ENCODE measurements at regions not wholly inside any gene's neighbourhood (a gene's known extent, or its start where the extent isn't known, plus 50 kb on each side); places are given as distances from the start of the nearest gene placed in this dataset.
"Not testable (repeated sequence)": the region's sequence is repeated elsewhere in the genome, so short reads cannot be mapped to it uniquely, and the experiment has no call there.

DNA sequence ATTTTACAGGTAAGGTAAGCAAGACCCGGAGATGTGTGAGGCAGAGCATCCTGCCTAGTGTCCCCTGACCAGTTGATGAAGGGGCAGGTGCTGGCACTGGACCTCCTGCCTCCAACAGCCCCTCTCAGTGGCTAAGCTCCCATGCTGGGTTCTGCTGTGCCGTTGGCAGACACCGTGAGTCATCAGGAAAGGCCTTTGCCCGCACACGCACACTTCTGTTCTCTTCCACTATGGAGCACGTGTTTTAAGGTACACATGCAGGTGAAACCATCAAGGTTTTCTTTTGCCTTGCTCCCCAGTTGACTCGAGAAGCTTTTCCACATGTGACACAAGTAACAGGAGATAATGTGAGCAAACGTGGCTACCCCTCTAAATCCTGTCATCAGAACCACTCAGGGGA, 207.9 kb downstream of the RRAGC start:
- no peak overlapping the region for H3K4me3 ChIP-seq (ENCODE audit: low read length)
- TF ChIP-seq ZNF274 (IDR thresholded peaks at IDR 0.05; ENCODE audit: low read depth, low read length): no peak

DNA sequence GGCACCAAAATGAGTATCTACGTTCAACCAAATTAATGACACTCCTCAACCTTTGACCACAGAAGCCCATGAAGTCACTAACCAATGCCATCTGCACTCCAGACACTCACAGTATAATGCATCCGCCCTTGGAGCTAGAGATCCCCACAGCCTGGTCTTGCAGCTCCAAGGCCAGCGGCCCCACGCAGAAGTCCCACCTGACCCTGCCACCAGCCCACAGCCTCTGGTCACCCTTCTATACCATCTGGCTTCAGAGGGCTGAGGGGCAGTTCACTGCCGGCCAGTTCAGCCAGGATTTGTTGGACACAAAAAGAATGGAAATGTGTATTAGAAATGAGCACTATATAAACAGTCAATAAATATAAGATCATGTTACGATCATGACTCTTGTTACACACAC, 211.2 kb downstream of the RRAGC start:
- TF ChIP-seq ZNF274 (IDR thresholded peaks at IDR 0.05; ENCODE audit: low read depth, low read length): no peak
- H3K4me3 ChIP-seq (ENCODE audit: low read length): no peak overlapping the region

DNA sequence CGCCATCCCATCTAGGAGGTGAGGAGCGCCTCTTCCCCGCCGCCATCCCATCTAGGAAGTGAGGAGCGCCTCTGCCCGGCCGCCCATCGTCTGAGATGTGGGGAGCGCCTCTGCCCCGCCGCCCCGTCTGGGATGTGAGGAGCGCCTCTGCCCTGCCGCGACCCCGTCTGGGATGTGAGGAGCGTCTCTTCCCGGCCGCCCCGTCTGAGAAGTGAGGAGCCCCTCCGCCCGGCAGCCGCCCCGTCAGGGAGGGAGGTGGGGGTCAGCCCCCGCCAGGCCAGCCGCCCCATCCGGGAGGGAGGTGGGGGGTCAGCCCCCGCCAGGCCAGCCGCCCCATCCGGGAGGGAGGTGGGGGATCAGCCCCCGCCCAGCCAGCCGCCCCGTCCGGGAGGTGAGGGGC, 212.2 kb downstream of the RRAGC start:
- H3K4me3 ChIP-seq (ENCODE audit: low read length): not testable (repeated sequence)

DNA sequence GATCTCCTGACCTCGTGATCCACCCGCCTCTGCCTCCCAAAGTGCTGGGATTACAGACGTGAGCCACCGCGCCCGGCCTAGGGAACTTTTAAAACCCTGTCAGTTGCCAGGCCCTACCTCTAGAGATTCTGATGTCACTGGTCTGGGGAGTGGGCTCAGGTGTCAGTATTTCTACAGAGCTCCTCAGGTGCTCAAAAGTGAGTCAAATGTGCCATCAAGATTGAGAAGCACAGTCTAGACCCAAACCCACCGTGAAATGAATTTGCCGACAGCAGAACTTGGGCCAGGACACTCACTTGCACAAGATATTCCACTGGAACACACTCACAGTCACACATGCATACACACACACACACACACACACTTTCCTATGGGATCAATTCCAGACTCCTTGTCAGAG, 215.5 kb downstream of the RRAGC start:
- TF ChIP-seq ZNF274 (IDR thresholded peaks at IDR 0.05; ENCODE audit: low read depth, low read length): no peak

DNA sequence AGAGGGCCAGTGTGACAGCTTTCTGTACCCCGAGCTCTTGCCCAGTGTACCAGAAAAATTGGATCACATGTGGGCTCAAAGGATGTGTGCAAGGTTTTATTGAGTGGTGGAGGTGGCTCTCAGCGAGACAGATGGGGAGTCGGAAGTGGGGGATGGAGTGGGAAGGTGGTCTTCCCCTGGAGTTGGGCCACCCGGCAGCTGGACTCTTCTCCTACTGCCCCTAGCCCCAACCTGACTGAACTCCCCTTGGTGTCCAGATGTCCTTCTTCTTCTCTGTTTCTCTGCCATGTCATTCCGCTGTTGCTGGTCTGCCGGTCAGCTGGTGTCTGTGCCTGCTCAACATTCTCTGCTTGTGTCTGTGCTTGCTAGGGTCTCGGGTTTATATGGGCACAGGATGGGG, 217.9 kb downstream of the RRAGC start:
- no peak for TF ChIP-seq ZNF274 (IDR thresholded peaks at IDR 0.05; ENCODE audit: low read depth, low read length)
- no peak overlapping the region for H3K4me3 ChIP-seq (ENCODE audit: low read length)

More for the DNA sequence above, 215.5 kb downstream of the RRAGC start:
- H3K4me3 ChIP-seq (ENCODE audit: low read length): no peak overlapping the region

DNA sequence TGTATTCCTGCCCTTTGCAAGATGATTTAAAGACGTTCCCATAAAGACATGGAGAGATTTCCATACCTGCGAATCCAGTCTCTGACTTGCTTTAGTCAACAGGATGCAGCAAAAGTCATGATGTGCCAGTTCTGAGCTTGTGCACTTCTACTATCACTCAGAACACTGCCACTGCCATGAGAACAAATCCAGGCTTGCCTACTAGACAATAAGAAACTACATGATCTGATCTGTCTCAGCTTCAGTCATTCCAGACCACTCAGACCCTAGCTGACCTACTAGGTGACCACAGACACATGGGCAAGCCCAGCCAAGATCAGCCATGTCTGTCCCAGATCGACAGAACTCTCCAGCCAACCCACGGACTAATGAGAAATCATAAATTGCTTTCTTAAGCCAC, 219.2 kb downstream of the RRAGC start:
- TF ChIP-seq ZNF274 (IDR thresholded peaks at IDR 0.05; ENCODE audit: low read depth, low read length): no peak
- no peak overlapping the region for H3K4me3 ChIP-seq (ENCODE audit: low read length)

DNA sequence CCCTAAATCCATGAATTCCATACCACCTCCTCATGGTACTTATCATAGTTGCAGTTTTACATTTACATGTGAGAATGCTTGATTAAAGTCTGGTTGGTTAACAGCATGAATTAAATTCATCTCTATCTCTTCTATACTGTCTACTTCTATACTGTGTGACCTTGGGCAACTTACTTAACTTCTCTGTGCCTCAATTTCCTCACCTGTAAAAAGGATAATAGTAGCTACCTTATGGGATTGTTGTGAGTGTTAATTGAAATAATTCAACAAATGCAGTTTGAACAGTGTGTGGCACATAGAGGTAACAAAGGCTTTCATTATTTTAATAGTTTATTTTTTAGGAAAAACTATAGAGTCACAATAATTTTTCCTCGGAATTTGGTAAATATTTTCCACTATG, 231.3 kb downstream of the RRAGC start:
- no peak overlapping the region for H3K4me3 ChIP-seq (ENCODE audit: low read length)
- TF ChIP-seq ZNF274 (IDR thresholded peaks at IDR 0.05; ENCODE audit: low read depth, low read length): no peak

DNA sequence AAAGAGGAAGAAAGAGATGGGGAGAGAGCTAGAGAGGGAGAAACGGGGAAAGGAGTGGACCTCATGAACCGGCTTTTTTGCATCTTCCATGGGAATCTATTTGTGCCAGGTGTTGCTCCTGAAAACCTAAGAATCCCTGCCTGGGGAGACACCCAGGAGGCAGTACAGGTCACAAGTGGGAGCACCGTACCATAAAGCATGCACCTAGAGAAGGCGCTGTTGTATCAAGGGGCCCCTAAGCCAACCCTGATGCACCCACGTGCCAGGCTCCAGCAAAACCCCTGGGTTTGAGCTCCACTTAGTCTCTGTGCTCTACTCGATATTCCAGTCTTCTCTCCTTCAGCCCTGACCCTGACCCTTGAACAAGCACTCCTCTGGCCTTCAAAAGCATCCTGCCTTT, 233.6 kb downstream of the RRAGC start:
- TF ChIP-seq ZNF274 (IDR thresholded peaks at IDR 0.05; ENCODE audit: low read depth, low read length): no peak
- no peak overlapping the region for H3K4me3 ChIP-seq (ENCODE audit: low read length)

DNA sequence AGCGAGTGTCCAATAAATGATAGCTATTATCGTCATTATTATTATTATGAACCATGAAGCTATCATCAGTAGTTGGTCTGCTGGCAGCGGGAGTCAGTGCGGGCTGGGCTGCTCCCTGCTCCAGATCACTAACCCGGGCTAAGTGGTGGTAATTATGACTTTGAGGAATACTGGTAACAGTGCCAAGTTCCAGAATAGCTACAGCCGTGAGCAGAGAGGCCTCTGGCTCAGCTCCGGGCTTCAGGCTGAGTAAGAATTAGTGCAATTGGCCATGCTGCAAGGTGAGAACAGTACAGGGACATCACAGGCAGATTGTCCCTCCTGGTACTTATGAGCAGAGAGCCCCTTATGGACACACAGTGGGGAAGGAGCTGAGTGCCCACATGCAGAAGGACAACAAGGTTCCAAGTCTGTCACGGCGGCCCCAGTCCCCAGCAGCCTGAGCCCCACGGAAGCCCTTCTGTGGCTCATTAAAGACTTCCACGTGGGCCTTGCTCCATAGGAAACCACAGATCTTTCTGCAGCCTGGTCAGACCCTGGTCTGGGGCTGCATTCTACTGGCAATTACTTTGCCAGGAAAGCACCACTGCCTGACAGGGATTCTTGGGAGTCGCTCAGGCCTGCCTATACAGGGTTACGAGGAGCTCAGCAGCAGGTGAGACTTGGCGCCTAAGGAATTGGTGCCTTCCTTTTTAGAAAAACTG, 235.1 kb downstream of the RRAGC start:
- no peak for TF ChIP-seq ZNF274 (IDR thresholded peaks at IDR 0.05; ENCODE audit: low read depth, low read length)
- H3K4me3 ChIP-seq (ENCODE audit: low read length): no peak overlapping the region

DNA sequence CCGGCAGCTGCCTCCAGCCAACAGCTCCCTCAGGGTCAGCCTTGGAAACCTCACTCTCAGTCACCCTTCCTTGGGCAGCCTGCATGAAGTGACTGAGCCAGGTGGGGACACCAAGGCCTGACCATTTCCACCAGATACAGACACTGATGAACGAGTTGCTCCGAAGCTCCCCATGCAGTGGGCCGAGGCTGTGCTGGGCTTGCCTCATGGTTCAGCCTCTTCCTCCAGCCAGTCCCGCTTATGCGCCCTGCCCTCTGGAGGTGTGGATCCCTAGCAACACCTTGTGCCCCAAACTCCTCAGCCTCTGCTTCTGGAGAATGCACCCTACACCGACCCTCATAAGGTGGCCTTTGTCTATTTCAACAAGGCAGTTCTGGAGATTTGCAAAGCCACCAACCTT, 236.0 kb downstream of the RRAGC start:
- no peak for TF ChIP-seq ZNF274 (IDR thresholded peaks at IDR 0.05; ENCODE audit: low read depth, low read length)
- H3K4me3 ChIP-seq (ENCODE audit: low read length): no peak overlapping the region

DNA sequence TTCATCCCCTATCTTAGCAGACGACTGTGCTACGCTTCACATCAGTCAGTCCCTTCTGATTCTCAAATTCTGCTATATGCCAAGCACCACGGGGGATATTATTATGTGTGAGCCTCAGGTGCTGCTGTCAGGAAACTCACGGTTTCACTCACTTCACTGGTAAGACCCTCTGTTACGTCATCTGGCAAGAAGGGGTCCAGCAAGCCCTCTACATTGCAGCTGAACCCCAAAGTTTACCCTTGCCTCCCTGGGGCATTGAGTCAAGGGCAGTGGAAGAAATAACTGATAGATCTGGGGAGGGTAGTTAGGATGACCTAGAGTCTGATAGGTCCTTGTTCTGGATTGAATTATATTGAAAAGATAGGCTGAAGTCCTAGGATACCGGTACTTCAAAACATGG, 237.4 kb downstream of the RRAGC start:
- no peak for TF ChIP-seq ZNF274 (IDR thresholded peaks at IDR 0.05; ENCODE audit: low read depth, low read length)

DNA sequence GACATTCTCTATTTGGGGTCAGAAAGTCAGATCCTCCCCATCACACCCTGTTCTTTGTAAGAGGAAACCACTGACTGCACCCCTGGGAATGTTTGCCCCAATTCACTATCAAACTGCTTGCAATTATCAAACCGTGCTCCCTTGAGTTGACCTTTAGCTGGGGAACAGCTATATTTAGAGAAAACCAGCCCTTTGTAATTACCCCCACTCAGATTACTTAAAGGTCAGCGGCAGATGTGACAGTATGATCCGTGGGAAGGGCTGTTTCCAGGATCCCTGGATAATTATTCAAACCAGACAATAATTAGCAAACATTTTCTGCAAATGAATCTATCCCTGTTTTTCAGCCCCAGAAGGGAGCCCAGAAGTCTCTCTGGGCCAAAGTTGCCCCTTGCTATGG, 242.7 kb downstream of the RRAGC start:
- no peak for TF ChIP-seq ZNF274 (IDR thresholded peaks at IDR 0.05; ENCODE audit: low read depth, low read length)

More for the DNA sequence above, 237.4 kb downstream of the RRAGC start:
- no peak overlapping the region for H3K4me3 ChIP-seq (ENCODE audit: low read length)

DNA sequence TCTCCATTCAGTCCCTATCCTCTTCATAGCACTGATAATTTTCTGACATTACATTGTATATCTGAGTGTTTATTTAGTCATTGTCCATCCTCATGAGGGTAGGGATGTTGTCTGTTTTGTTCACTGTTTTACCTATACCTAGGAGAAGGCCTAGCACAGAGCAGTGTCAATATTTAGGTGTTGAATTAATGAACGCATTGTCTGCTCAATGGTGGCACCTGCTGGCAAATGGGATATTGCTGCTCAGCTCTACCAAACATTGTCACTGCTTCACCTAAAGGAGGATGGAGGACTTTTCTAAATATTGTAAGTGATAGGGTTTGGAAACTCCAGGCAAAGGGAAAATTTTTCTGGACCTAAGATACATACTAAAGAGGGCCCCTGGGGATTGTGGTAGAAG, 243.9 kb downstream of the RRAGC start:
- no peak overlapping the region for H3K4me3 ChIP-seq (ENCODE audit: low read length)
- TF ChIP-seq ZNF274 (IDR thresholded peaks at IDR 0.05; ENCODE audit: low read depth, low read length): no peak

More for the DNA sequence above, 242.7 kb downstream of the RRAGC start:
- H3K4me3 ChIP-seq (ENCODE audit: low read length): no peak overlapping the region

DNA sequence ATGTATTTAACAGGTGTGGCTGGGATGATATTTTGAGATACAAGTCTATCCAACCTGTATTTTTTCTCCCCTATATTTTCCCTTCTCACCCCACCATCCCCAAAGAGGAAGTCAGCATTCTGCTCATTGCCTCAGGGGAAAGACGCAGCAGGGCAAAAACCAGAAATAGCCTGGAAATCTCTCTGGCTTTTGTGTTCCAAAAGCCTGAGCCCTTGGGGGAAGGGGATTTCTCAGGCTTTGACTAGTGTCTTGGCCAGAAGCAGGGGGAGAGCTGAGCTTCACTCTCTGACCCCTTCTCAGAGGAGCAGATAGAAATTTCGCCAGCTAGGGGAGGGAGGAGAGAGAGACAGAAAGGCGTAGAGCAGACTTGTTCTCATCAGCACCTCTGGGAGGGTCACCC, 244.7 kb downstream of the RRAGC start:
- no peak for TF ChIP-seq ZNF274 (IDR thresholded peaks at IDR 0.05; ENCODE audit: low read depth, low read length)
- no peak overlapping the region for H3K4me3 ChIP-seq (ENCODE audit: low read length)

DNA sequence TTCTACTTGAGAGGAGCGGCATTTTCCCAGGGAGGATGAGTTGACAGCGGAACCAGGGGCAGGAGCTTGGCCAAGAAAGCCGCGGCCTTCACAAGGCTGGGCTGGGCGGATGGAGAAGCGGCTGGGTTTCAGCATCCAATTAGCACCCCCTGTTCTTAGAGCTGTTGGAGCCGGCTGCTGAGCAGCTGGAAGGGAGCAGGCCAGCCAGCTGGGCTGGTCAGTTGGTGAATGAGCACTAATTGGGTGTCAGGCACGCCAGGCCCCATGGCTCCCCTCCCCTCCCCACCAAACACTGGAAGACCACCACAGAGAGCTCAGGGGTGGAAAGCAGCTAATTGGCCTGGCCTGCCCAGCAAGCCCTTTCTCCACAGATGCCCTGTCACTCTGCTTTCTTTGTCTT, 245.6 kb downstream of the RRAGC start:
- TF ChIP-seq ZNF274 (IDR thresholded peaks at IDR 0.05; ENCODE audit: low read depth, low read length): no peak
- no peak overlapping the region for H3K4me3 ChIP-seq (ENCODE audit: low read length)

DNA sequence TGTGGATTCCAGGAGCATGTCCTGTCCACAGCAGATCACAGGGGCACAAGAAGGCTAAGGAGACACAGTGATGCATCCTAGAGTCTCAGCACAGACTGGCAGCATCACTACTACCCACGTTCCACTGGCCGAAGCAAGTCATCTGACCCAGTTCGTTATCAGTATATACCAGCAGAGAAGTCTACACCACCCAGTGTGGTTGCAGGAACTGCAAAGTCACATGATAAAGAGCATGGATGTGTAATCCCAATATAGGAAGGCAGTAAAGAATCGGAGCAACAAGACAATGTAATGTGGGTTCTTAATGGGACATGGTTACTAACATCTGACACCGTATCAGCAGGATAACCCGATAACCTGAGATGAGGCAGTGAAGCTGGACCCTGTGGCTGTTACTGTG, 246.6 kb downstream of the RRAGC start:
- H3K4me3 ChIP-seq (ENCODE audit: low read length): no peak overlapping the region
- no peak for TF ChIP-seq ZNF274 (IDR thresholded peaks at IDR 0.05; ENCODE audit: low read depth, low read length)

All from GM08714 (cell line).